Prostate gland (tissue), 2 donors: ENCODE measurements at regions not wholly inside any gene's neighbourhood (a gene's known extent, or its start where the extent isn't known, plus 50 kb on each side); places are given as distances from the start of the nearest gene placed in this dataset.
"Not testable (repeated sequence)": the region's sequence is repeated elsewhere in the genome, so short reads cannot be mapped to it uniquely, and the experiment has no call there.

Source experiments
- DNase-seq: peaks from one replicate; pipeline ENCODE4 v3.0.0-alpha.2; 2019; ENCODE audit warnings: low spot score
- H3K27ac ChIP-seq, 2 donors: fragments of 200-600 bp; sonication (generic); 2 replicates each; pipeline ENCODE4 v1.5.1; 2017 to 2019
- H3K27me3 ChIP-seq: fragments of 200-600 bp; sonication (generic); replicated peaks from 2 replicates; pipeline ENCODE4 v1.5.1; 2019; ENCODE audit not compliant: insufficient read depth
- H3K36me3 ChIP-seq, 2 donors: fragments of 200-600 bp; sonication (generic); 1 replicate in 1 of 2; 2 replicates in 1 of 2; pipeline versions ENCODE4 v1.5.1 to v1.8.1; 2017 to 2019
- H3K4me1 ChIP-seq: fragments of 200-600 bp; sonication (generic); replicated peaks from 2 replicates; pipeline ENCODE4 v1.5.1; 2019
- H3K4me3 ChIP-seq, 2 donors: fragments of 200-600 bp; sonication (generic); 2 replicates each; pipeline ENCODE4 v1.5.1; 2017 to 2019
- H3K9me3 ChIP-seq: fragments of 200-600 bp; sonication (generic); 2 replicates; pipeline ENCODE4 v1.5.1; 2017
- CTCF ChIP-seq, 4 experiments: fragments of 200-600 bp in 2 of 4; fragments of 450-650 bp in 2 of 4; sonication (generic) in 2 of 4; IDR thresholded peaks; 1 replicate in 3 of 4; 2 replicates in 1 of 4; pipeline ENCODE4 v1.5.1; 2016 to 2019; ENCODE audit warnings: antibody characterized with exemption in 4 of 4, mild to moderate bottlenecking in 2 of 4, moderate library complexity in 2 of 4
- POLR2A ChIP-seq: fragments of 450-650 bp; IDR thresholded peaks from one replicate; pipeline ENCODE4 v1.6.1; 2016; ENCODE audit warnings: antibody characterized with exemption, mild to moderate bottlenecking
- POLR2AphosphoS5 ChIP-seq: sonication (generic); formaldehyde crosslinking; IDR thresholded peaks from one replicate; pipeline ENCODE4 v1.6.1; 2017; ENCODE audit warnings: antibody characterized with exemption
- WGBS: methylation state at CpG from one replicate; pipeline ENCODE4 v1.1.5; 2018; 5-methylcytosine and 5-hydroxymethylcytosine counted together
- intact Hi-C: fragments of 100-400 bp; cut with DNase I; formaldehyde crosslinking; loops from one replicate; pipeline ENCODE4 v1.14.2; 2022

GRCh38 chr5:12669326-12669725 is 765.1 kb upstream of the CTNND2 start:
- TF ChIP-seq CTCF (IDR thresholded peaks at IDR 0.05) (no peak), POLR2A (no peak), POLR2AphosphoS5 (no peak)
- H3K27ac ChIP-seq = no peak overlapping the region
- DNase-seq = no peak
- H3K4me3 ChIP-seq = no peak overlapping the region
- H3K36me3 ChIP-seq = no peaks in the 10 kb centered on the region
- no peaks in the 10 kb centered on the region for H3K9me3 ChIP-seq
- H3K27me3 ChIP-seq = no peaks in the 10 kb centered on the region
- no peaks in the 10 kb centered on the region for H3K4me1 ChIP-seq
- intact Hi-C loops = no loop called here
- 80% methylated on average over 2 of the region's 2 CpGs for WGBS

- intact Hi-C loops = no loop called here
- Histone ChIP-seq H3K9me3 (no peaks in the 10 kb centered on the region), H3K4me1 (no peaks in the 10 kb centered on the region), H3K27ac (no peak overlapping the region), H3K27me3 (no peaks in the 10 kb centered on the region), H3K4me3 (no peak overlapping the region), H3K36me3 (no peaks in the 10 kb centered on the region)
- WGBS = 75% methylated on average over 4 of the region's 4 CpGs
- TF ChIP-seq POLR2AphosphoS5 (no peak), POLR2A (no peak), CTCF (IDR thresholded peaks at IDR 0.05) (no peak)
- DNase-seq = no peak
Observed at GRCh38 chr5:12668564-12668963, 764.3 kb upstream of the CTNND2 start.

DNA sequence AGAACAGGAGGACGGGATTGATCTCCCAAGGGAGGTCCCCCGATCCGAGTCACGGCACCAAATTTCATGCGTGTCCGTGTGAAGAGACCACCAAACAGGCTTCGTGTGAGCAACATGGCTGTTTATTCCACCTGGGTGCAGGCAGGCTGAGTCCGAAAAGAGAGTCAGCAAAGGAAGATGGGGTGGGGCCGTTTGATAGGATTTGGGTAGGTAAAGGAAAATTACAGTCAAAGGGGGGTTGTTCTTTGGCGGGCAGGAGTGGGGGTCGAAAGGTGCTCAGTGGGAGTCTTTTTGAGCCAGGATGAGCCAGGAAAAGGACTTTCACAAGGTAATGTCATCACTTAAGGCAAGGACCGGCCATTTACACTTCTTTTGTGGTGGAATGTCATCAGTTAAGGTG is 763.6 kb upstream of the CTNND2 start:
- H3K36me3 ChIP-seq, DNase-seq, intact Hi-C loops, H3K27me3 ChIP-seq, H3K4me1 ChIP-seq, H3K9me3 ChIP-seq, H3K4me3 ChIP-seq, H3K27ac ChIP-seq: not testable (repeated sequence)
- WGBS = 91% methylated on average over 12 of the region's 12 CpGs

- H3K27ac ChIP-seq, H3K36me3 ChIP-seq, H3K4me3 ChIP-seq, H3K9me3 ChIP-seq, H3K27me3 ChIP-seq, H3K4me1 ChIP-seq, intact Hi-C loops, DNase-seq: not testable (repeated sequence)
- 95% methylated on average over 8 of the region's 13 CpGs for WGBS
Observed at GRCh38 chr5:12665772-12666171, 761.5 kb upstream of the CTNND2 start.

DNA sequence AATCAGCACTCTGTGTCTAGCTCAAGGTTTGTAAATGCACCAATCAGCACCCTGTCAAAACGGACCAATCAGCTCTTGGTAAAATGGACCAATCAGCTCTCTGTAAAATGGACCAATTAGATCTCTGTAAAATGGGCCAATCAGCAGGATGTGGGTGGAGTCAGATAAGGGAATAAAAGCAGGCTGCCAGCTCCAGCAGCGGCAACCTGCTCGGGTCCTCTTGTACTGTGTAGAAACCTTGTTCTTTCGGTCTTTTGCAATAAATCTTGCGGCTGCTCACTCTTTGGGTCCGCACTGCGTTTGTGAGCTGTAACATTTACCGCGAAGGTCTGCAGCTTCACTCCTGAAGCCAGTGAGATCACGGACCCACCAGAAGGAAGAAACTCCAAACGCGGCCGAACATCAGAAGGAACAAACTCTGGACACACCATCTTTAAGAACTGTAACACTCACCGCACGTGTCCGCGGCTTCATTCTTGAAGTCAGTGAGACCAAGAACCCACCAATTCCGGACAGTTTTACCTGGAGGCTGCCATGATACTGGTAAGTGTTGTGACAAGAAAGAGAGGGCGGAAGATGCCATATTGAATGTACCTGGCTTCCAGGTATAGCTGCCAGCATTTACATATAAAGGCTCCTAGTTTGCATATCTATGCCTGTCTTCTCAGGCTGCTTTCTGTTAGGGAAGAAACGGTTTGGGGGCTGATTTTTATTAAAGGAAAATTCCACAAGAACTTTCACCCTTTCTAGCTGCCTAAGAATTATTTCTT is 758.5 kb upstream of the CTNND2 start:
- TF ChIP-seq POLR2A (no peak), POLR2AphosphoS5 (no peak), CTCF (IDR thresholded peaks at IDR 0.05) (no peak)
- Histone ChIP-seq H3K4me1 (no peaks in the 10 kb centered on the region), H3K27ac (no peak overlapping the region), H3K27me3 (no peaks in the 10 kb centered on the region), H3K36me3 (no peaks in the 10 kb centered on the region), H3K4me3 (no peak overlapping the region), H3K9me3 (no peaks in the 10 kb centered on the region)
- WGBS = 91% methylated on average over 20 of the region's 20 CpGs
- intact Hi-C loops = no loop called here
- DNase-seq = no peak

GRCh38 chr5:12661617-12662370 is 757.5 kb upstream of the CTNND2 start:
- H3K27ac ChIP-seq = no peak overlapping the region
- H3K4me3 ChIP-seq = no peak overlapping the region
- 94% methylated on average over 33 of the region's 33 CpGs for WGBS
- no peaks in the 10 kb centered on the region for H3K27me3 ChIP-seq
- no peak for TF ChIP-seq POLR2A
- TF ChIP-seq POLR2AphosphoS5 = no peak
- no peak for TF ChIP-seq CTCF (IDR thresholded peaks at IDR 0.05)
- intact Hi-C loops = no loop called here
- no peaks in the 10 kb centered on the region for H3K36me3 ChIP-seq
- H3K9me3 ChIP-seq = no peaks in the 10 kb centered on the region
- no peak for DNase-seq
- H3K4me1 ChIP-seq = no peaks in the 10 kb centered on the region

DNA sequence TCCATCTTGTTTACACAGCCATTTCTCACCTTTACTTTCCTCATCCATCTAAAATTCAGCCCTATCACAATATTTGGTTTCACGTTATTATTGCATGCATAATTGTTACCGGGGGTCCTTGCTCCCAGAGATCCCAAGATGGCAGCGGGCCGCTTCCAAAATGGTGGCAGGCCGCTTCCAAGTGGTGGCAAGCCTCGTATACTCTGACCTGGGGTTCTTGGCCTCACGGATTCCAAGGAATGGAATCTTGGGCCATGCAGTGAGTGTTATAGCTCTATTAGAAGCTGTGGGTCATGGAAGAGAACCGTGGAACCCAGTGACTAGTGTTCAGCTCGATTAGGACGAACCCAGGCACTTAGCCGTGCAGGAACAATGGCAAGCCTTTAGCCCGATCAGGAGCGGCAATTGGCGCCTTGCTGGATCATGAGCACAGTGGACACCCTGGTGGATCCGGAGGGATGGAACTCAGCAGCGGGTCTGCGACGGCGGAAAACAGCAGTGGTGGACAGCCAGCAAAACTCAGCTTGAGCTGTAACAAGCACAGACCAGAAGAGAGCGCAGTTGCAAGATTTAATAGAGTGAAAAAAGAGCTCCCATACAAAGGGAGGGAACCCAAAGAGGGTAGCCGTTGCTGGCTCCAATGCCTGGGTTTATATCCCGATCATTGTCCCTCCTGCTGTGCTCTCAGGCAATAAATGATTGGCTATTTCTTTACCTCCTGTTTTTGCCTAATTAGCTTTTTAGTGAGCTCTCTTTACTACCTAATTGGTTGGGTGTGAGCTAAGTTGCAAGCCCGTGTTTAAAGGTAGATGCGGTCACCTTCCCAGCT is 756.2 kb upstream of the CTNND2 start:
- H3K4me1 ChIP-seq, H3K27me3 ChIP-seq, DNase-seq, H3K4me3 ChIP-seq, H3K36me3 ChIP-seq, H3K9me3 ChIP-seq, H3K27ac ChIP-seq, intact Hi-C loops: not testable (repeated sequence)
- 85% methylated on average over 24 of the region's 24 CpGs for WGBS
